ENCODE measurements at regions not wholly inside any gene's neighbourhood (a gene's known extent, or its start where the extent isn't known, plus 50 kb on each side); places are given as distances from the start of the nearest gene placed in this dataset.

- TF ChIP-seq CTCF (IDR thresholded peaks at IDR 0.05; ENCODE audit: low read depth, low read length), result no peak
- DNase-seq (ENCODE audit: extremely low read depth, low read depth), result no peak
These were observed 152.2 kb upstream of the PARP11 start for GRCh38 chr12:4025181-4026019.

GRCh38 chr12:4024701-4025100 is 151.5 kb upstream of the PARP11 start:
- no peak for TF ChIP-seq CTCF (IDR thresholded peaks at IDR 0.05; ENCODE audit: low read depth, low read length)
- DNase-seq (ENCODE audit: extremely low read depth, low read depth), result no peak

GRCh38 chr12:4015225-4016091 is 142.3 kb upstream of the PARP11 start:
- DNase-seq (ENCODE audit: extremely low read depth, low read depth), result no peak
- no peak for TF ChIP-seq CTCF (IDR thresholded peaks at IDR 0.05; ENCODE audit: low read depth, low read length)

GRCh38 chr12:4014858-4015224 is 141.6 kb upstream of the PARP11 start:
- no peak for DNase-seq (ENCODE audit: extremely low read depth, low read depth)
- no peak for TF ChIP-seq CTCF (IDR thresholded peaks at IDR 0.05; ENCODE audit: low read depth, low read length)

- TF ChIP-seq CTCF (IDR thresholded peaks at IDR 0.05; ENCODE audit: low read depth, low read length), result no peak
- no peak for DNase-seq (ENCODE audit: extremely low read depth, low read depth)
These were observed 141.2 kb upstream of the PARP11 start for GRCh38 chr12:4014444-4014843.

- TF ChIP-seq CTCF (IDR thresholded peaks at IDR 0.05; ENCODE audit: low read depth, low read length), result no peak
- no peak for DNase-seq (ENCODE audit: extremely low read depth, low read depth)
These were observed 140.1 kb upstream of the PARP11 start for GRCh38 chr12:4012977-4013968.

Measured in AG09319 (cell line).